Glutamatergic neuron (in vitro differentiated cells): ENCODE measurements at regions not wholly inside any gene's neighbourhood (a gene's known extent, or its start where the extent isn't known, plus 50 kb on each side); places are given as distances from the start of the nearest gene placed in this dataset.

Experiments used
- DNase-seq: peaks from one replicate; pipeline ENCODE4 v3.0.0; 2022
- H3K27ac Mint-ChIP-seq: one replicate; pipeline ENCODE4 v1.8.0; 2020; ENCODE audit warnings: mild to moderate bottlenecking, mixed read lengths, inconsistent platforms; ENCODE audit not compliant: unreplicated experiment
- H3K27me3 Mint-ChIP-seq: one replicate; pipeline ENCODE4 v1.8.0; 2020; ENCODE audit warnings: mild to moderate bottlenecking, moderate library complexity, mixed read lengths, inconsistent platforms; ENCODE audit not compliant: unreplicated experiment
- H3K36me3 Mint-ChIP-seq: one replicate; pipeline ENCODE4 v1.8.0; 2020; ENCODE audit warnings: mild to moderate bottlenecking, mixed read lengths, inconsistent platforms; ENCODE audit not compliant: unreplicated experiment
- H3K4me1 Mint-ChIP-seq: one replicate; pipeline ENCODE4 v1.8.0; 2020; ENCODE audit warnings: mild to moderate bottlenecking, low read depth, mixed read lengths, inconsistent platforms; ENCODE audit not compliant: unreplicated experiment
- H3K4me3 Mint-ChIP-seq: one replicate; pipeline ENCODE4 v1.8.0; 2020; ENCODE audit warnings: mild to moderate bottlenecking, mixed read lengths, inconsistent platforms; ENCODE audit not compliant: unreplicated experiment
- H3K9me3 Mint-ChIP-seq: one replicate; pipeline ENCODE4 v1.8.0; 2020; ENCODE audit warnings: mild to moderate bottlenecking, moderate library complexity, mixed read lengths, inconsistent platforms; ENCODE audit not compliant: unreplicated experiment
- CTCF ChIP-seq: fragments of 200-600 bp; sonication (generic); IDR thresholded peaks from one replicate; pipeline ENCODE4 v1.5.0; 2021; ENCODE audit not compliant: partially characterized antibody, unreplicated experiment

GRCh38 chr15:35850284-35850683, 304.3 kb upstream of the DPH6 start:
- Mint-ChIP-seq H3K27ac (no peak overlapping the region), H3K9me3 (no peaks in the 10 kb centered on the region), H3K36me3 (no peaks in the 10 kb centered on the region), H3K4me3 (no peak overlapping the region), H3K27me3 (no peaks in the 10 kb centered on the region), H3K4me1 (peaks cover 6% of the 10 kb centered on the region)
- no peak for TF ChIP-seq CTCF
- DNase-seq: no peak

- Mint-ChIP-seq H3K27me3 (no peaks in the 10 kb centered on the region), H3K4me1 (peaks cover 4% of the 10 kb centered on the region), H3K36me3 (no peaks in the 10 kb centered on the region), H3K4me3 (no peak overlapping the region), H3K27ac (no peak overlapping the region), H3K9me3 (no peaks in the 10 kb centered on the region)
- no peak for DNase-seq
- no peak for TF ChIP-seq CTCF
Measured at GRCh38 chr15:35851491-35851890, 305.5 kb upstream of the DPH6 start.

GRCh38 chr15:35852818-35853624, 307.1 kb upstream of the DPH6 start:
- no peak for TF ChIP-seq CTCF
- H3K9me3 Mint-ChIP-seq: no peaks in the 10 kb centered on the region
- peaks cover 4% of the 10 kb centered on the region for H3K4me1 Mint-ChIP-seq
- no peak overlapping the region for H3K27ac Mint-ChIP-seq
- no peak for DNase-seq
- H3K36me3 Mint-ChIP-seq: no peaks in the 10 kb centered on the region
- no peaks in the 10 kb centered on the region for H3K27me3 Mint-ChIP-seq
- H3K4me3 Mint-ChIP-seq: no peak overlapping the region

GRCh38 chr15:35854316-35854715, 308.4 kb upstream of the DPH6 start:
- Mint-ChIP-seq H3K27ac (no peak overlapping the region), H3K4me3 (no peak overlapping the region), H3K36me3 (no peaks in the 10 kb centered on the region), H3K27me3 (no peaks in the 10 kb centered on the region), H3K4me1 (peaks cover 4% of the 10 kb centered on the region), H3K9me3 (no peaks in the 10 kb centered on the region)
- DNase-seq: no peak
- TF ChIP-seq CTCF: no peak

GRCh38 chr15:35857567-35858226, 311.7 kb upstream of the DPH6 start:
- TF ChIP-seq CTCF: no peak
- Mint-ChIP-seq H3K27me3 (no peaks in the 10 kb centered on the region), H3K36me3 (no peaks in the 10 kb centered on the region), H3K9me3 (no peaks in the 10 kb centered on the region), H3K27ac (no peak overlapping the region), H3K4me1 (peaks cover 4% of the 10 kb centered on the region), H3K4me3 (no peak overlapping the region)
- no peak for DNase-seq
